ENCODE measurements at regions not wholly inside any gene's neighbourhood (a gene's known extent, or its start where the extent isn't known, plus 50 kb on each side); places are given as distances from the start of the nearest gene placed in this dataset.

DNA sequence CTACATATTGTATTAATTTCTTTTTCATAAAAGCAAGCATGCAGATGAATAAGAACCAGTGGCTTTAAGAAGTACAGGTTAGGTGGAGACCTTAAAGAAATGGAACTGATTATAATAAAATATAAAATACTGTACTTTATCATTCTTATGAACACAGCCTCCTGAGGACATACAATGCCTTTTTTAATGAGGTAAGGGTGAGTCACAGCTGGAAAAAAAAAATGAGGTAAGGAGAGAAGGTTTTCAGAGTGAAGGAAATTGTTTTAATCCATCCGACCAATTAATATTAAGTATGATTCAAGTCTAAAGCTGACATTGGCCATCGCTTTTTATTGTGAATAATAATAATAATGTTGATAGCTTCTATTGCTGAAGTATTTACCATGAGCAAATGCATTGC lies 170.3 kb upstream of the SOX2 start:
- no peak overlapping the region for H2AFZ ChIP-seq (ENCODE audit: low read length)
- no peak overlapping the region for H3K4me3 ChIP-seq (ENCODE audit: low read length)
- H3K9me3 ChIP-seq (ENCODE audit: low read length) = no peaks in the 10 kb centered on the region
- H3K4me1 ChIP-seq (ENCODE audit: low read length) = no peaks in the 10 kb centered on the region
- H3K27me3 ChIP-seq (ENCODE audit: low read length) = no peaks in the 10 kb centered on the region
- H3K9ac ChIP-seq (ENCODE audit: low read length) = no peak overlapping the region
- H3K9me2 ChIP-seq (replicated peaks; ENCODE audit: insufficient read depth, low read length) = no peaks in the 10 kb centered on the region
- H3K27ac ChIP-seq (ENCODE audit: low read length) = no peak overlapping the region
- H4K20me1 ChIP-seq (ENCODE audit: insufficient read depth, low read depth, low read length) = no peaks in the 10 kb centered on the region
- no peak overlapping the region for H3K4me2 ChIP-seq (ENCODE audit: low read depth, low read length, poor library complexity, severe bottlenecking)
- no peaks in the 10 kb centered on the region for H3K79me2 ChIP-seq (ENCODE audit: low read length)
- no peak for DNase-seq
- no peaks in the 10 kb centered on the region for H3K36me3 ChIP-seq (ENCODE audit: insufficient read depth, low read length)

DNA sequence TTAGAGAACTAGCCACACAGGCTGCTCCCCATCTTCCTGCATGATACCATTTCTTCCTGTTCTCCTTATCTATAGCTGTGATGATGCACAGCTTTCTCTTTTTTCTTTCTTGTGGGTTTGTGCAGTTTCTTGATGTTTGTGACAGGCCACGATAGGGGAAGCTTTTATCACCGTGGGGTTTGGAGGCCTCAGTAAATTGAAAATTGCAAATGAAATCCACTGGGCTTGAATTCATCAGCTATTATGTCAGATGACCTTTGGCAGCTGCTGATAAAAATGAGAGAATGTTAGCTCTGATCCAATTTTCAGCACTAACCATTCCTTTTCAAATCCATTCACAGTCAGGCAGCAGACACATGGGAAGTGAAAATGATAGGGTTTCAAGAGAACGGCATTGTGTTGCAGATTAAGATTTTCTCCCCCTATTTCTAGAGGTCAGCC lies 176.9 kb upstream of the SOX2 start:
- no peaks in the 10 kb centered on the region for H3K79me2 ChIP-seq (ENCODE audit: low read length)
- H2AFZ ChIP-seq (ENCODE audit: low read length) = no peak overlapping the region
- no peaks in the 10 kb centered on the region for H3K9me3 ChIP-seq (ENCODE audit: low read length)
- H3K4me1 ChIP-seq (ENCODE audit: low read length) = no peaks in the 10 kb centered on the region
- H3K4me3 ChIP-seq (ENCODE audit: low read length) = no peak overlapping the region
- H3K27ac ChIP-seq (ENCODE audit: low read length) = no peak overlapping the region
- no peaks in the 10 kb centered on the region for H3K9me2 ChIP-seq (replicated peaks; ENCODE audit: insufficient read depth, low read length)
- no peaks in the 10 kb centered on the region for H3K36me3 ChIP-seq (ENCODE audit: insufficient read depth, low read length)
- no peak overlapping the region for H3K4me2 ChIP-seq (ENCODE audit: low read depth, low read length, poor library complexity, severe bottlenecking)
- no peaks in the 10 kb centered on the region for H3K27me3 ChIP-seq (ENCODE audit: low read length)
- no peak overlapping the region for H3K9ac ChIP-seq (ENCODE audit: low read length)
- H4K20me1 ChIP-seq (ENCODE audit: insufficient read depth, low read depth, low read length) = no peaks in the 10 kb centered on the region
- DNase-seq = no peak

DNA sequence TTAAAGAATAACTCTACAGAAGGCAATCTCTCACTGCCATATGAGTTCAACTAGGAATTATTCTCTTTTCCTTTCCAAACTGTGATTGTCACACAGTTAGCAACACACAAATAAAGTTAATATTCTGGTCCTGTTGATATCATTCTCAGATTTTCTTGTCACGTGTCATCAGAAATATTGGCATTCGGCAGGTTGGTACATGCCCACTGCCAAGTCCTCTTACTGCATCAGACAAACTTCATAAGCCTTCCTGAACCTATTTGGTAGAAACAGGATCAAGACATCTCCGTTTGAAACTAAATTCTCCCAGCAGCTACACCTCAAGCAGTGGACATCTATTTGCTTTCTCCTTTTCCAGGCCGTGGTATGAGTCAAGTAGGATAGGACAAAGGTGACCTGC lies 177.9 kb upstream of the SOX2 start:
- Histone ChIP-seq H3K27me3 (ENCODE audit: low read length) (no peaks in the 10 kb centered on the region), H3K9me3 (ENCODE audit: low read length) (no peaks in the 10 kb centered on the region), H3K9ac (ENCODE audit: low read length) (no peak overlapping the region), H3K4me2 (ENCODE audit: low read depth, low read length, poor library complexity, severe bottlenecking) (no peak overlapping the region), H3K27ac (ENCODE audit: low read length) (no peak overlapping the region), H3K4me3 (ENCODE audit: low read length) (no peak overlapping the region), H3K79me2 (ENCODE audit: low read length) (no peaks in the 10 kb centered on the region), H3K4me1 (ENCODE audit: low read length) (no peaks in the 10 kb centered on the region), H2AFZ (ENCODE audit: low read length) (no peak overlapping the region), H3K36me3 (ENCODE audit: insufficient read depth, low read length) (no peaks in the 10 kb centered on the region), H3K9me2 (replicated peaks; ENCODE audit: insufficient read depth, low read length) (no peaks in the 10 kb centered on the region), H4K20me1 (ENCODE audit: insufficient read depth, low read depth, low read length) (no peaks in the 10 kb centered on the region)
- DNase-seq = no peak

DNA sequence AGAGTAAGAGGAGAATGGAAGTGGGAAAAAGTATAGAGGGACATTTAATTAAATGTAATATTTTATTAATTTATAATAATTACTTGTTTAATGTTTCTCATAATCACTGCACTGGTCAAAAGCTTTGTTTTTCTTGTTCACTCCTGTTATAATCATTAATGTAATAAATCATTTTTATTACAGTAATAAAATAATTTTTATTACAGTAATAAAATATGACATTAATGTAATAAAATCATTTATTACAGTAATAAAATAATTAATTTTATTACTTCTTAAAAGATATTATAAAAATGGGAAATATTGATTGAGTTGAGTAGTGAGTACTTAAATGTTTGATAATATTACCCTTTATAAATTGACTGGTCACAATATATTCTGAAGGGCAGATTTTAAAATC lies 181.1 kb upstream of the SOX2 start:
- no peaks in the 10 kb centered on the region for H3K9me3 ChIP-seq (ENCODE audit: low read length)
- no peaks in the 10 kb centered on the region for H4K20me1 ChIP-seq (ENCODE audit: insufficient read depth, low read depth, low read length)
- H3K4me1 ChIP-seq (ENCODE audit: low read length) = no peaks in the 10 kb centered on the region
- H3K9me2 ChIP-seq (replicated peaks; ENCODE audit: insufficient read depth, low read length) = no peaks in the 10 kb centered on the region
- no peak overlapping the region for H2AFZ ChIP-seq (ENCODE audit: low read length)
- no peak overlapping the region for H3K4me2 ChIP-seq (ENCODE audit: low read depth, low read length, poor library complexity, severe bottlenecking)
- H3K9ac ChIP-seq (ENCODE audit: low read length) = no peak overlapping the region
- no peaks in the 10 kb centered on the region for H3K27me3 ChIP-seq (ENCODE audit: low read length)
- H3K4me3 ChIP-seq (ENCODE audit: low read length) = no peak overlapping the region
- no peaks in the 10 kb centered on the region for H3K79me2 ChIP-seq (ENCODE audit: low read length)
- H3K27ac ChIP-seq (ENCODE audit: low read length) = no peak overlapping the region
- no peak for DNase-seq
- no peaks in the 10 kb centered on the region for H3K36me3 ChIP-seq (ENCODE audit: insufficient read depth, low read length)

DNA sequence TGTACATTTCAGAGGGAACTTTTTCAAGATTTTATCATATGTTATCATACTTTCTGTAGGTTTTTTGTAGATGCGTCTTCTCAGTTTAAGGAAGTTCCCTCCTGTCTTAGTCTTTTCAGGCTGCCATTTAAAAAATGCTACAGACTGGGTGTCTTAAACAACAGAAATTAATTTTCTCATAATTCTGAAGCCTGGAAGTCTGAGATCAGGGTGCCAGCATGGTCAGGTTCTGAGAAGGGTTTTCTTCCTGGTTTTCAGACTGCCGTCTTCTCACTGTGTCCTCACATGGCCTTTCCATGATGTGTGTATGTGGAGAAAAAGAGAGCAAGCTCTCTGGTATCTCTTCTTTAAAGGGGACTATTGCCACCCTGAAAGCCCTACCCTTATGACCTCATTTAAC lies 189.9 kb upstream of the SOX2 start:
- no peak overlapping the region for H3K27ac ChIP-seq (ENCODE audit: low read length)
- H3K79me2 ChIP-seq (ENCODE audit: low read length) = no peaks in the 10 kb centered on the region
- no peak overlapping the region for H3K9ac ChIP-seq (ENCODE audit: low read length)
- no peaks in the 10 kb centered on the region for H3K36me3 ChIP-seq (ENCODE audit: insufficient read depth, low read length)
- H3K9me3 ChIP-seq (ENCODE audit: low read length) = no peaks in the 10 kb centered on the region
- H3K4me3 ChIP-seq (ENCODE audit: low read length) = no peak overlapping the region
- H4K20me1 ChIP-seq (ENCODE audit: insufficient read depth, low read depth, low read length) = no peaks in the 10 kb centered on the region
- no peaks in the 10 kb centered on the region for H3K27me3 ChIP-seq (ENCODE audit: low read length)
- no peaks in the 10 kb centered on the region for H3K9me2 ChIP-seq (replicated peaks; ENCODE audit: insufficient read depth, low read length)
- no peak overlapping the region for H3K4me2 ChIP-seq (ENCODE audit: low read depth, low read length, poor library complexity, severe bottlenecking)
- no peak for DNase-seq
- H3K4me1 ChIP-seq (ENCODE audit: low read length) = no peaks in the 10 kb centered on the region
- no peak overlapping the region for H2AFZ ChIP-seq (ENCODE audit: low read length)

DNA sequence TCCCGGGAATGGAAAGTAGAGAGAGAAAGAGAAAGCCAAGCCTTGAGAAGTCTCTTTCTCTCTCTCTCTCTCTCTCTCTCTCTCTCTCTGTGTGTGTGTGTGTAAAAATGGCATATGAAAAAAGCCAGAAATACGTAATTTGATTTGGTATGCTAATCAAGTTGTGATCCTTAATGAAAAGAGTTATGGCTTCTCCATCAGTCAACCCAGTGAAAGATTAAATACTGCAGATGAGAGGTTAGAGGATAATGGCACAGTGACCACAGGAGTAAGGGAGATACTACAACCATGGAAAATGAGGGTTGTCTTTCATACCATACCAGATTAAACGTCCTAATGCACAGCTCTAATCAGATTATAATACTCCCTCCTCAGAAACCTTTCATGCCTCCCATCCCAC lies 193.5 kb upstream of the SOX2 start:
- Histone ChIP-seq H3K4me3 (ENCODE audit: low read length) (no peak overlapping the region), H3K4me1 (ENCODE audit: low read length) (no peaks in the 10 kb centered on the region), H3K36me3 (ENCODE audit: insufficient read depth, low read length) (no peaks in the 10 kb centered on the region), H2AFZ (ENCODE audit: low read length) (no peak overlapping the region), H3K27ac (ENCODE audit: low read length) (no peak overlapping the region), H3K4me2 (ENCODE audit: low read depth, low read length, poor library complexity, severe bottlenecking) (no peak overlapping the region), H3K9me3 (ENCODE audit: low read length) (no peaks in the 10 kb centered on the region), H3K27me3 (ENCODE audit: low read length) (no peaks in the 10 kb centered on the region), H4K20me1 (ENCODE audit: insufficient read depth, low read depth, low read length) (no peaks in the 10 kb centered on the region), H3K9ac (ENCODE audit: low read length) (no peak overlapping the region), H3K79me2 (ENCODE audit: low read length) (no peaks in the 10 kb centered on the region), H3K9me2 (replicated peaks; ENCODE audit: insufficient read depth, low read length) (no peaks in the 10 kb centered on the region)
- DNase-seq = no peak

DNA sequence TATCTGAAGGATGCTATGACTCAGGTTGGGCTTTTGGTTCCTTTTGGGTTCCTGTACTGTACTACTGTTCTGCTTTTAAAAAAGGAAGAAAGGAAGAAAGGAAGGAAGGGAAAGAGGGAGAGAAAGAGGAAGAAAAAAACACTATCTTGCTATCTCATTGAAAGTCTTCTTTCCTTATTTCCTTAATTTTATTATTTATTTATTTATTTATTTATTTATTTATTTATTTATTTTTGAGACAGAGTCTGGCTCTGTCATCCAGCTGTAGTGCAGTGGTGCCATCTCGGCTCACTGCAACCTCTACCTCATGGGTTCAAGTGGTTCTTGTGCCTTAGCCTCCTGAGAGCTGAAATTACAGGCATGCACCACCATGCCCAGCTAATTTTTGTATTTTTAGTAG lies 198.9 kb upstream of the SOX2 start:
- Histone ChIP-seq H3K9me3 (ENCODE audit: low read length) (no peaks in the 10 kb centered on the region), H4K20me1 (ENCODE audit: insufficient read depth, low read depth, low read length) (no peaks in the 10 kb centered on the region), H3K9me2 (replicated peaks; ENCODE audit: insufficient read depth, low read length) (peaks cover 5% of the 10 kb centered on the region; the same call in 1 of the 2 replicates), H3K4me2 (ENCODE audit: low read depth, low read length, poor library complexity, severe bottlenecking) (no peak overlapping the region), H3K79me2 (ENCODE audit: low read length) (no peaks in the 10 kb centered on the region), H3K27ac (ENCODE audit: low read length) (no peak overlapping the region), H3K36me3 (ENCODE audit: insufficient read depth, low read length) (no peaks in the 10 kb centered on the region), H3K4me1 (ENCODE audit: low read length) (no peaks in the 10 kb centered on the region), H3K9ac (ENCODE audit: low read length) (no peak overlapping the region), H2AFZ (ENCODE audit: low read length) (no peak overlapping the region), H3K4me3 (ENCODE audit: low read length) (no peak overlapping the region), H3K27me3 (ENCODE audit: low read length) (no peaks in the 10 kb centered on the region)
- no peak for DNase-seq

DNA sequence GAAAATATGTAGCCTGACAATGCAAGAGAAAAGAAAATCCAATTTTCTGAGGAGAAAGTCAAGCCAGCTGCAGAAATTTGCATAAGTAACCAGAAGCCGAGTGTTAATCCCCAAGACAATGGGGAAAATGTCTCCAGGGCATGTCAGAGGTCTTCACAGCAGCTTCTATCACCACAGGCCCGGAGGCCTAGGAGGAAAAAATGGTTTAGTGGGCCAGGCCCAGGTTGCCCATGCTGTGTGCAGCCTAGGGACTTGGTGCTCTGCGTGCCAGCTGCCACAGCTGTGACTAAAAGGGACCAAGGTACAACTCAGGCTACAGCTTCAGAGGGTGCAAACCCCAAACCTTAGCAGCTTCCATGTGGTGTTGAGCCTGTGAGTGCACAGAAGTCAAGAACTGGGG lies 201.2 kb upstream of the SOX2 start:
- no peak for DNase-seq
- no peak overlapping the region for H3K4me3 ChIP-seq (ENCODE audit: low read length)

DNA sequence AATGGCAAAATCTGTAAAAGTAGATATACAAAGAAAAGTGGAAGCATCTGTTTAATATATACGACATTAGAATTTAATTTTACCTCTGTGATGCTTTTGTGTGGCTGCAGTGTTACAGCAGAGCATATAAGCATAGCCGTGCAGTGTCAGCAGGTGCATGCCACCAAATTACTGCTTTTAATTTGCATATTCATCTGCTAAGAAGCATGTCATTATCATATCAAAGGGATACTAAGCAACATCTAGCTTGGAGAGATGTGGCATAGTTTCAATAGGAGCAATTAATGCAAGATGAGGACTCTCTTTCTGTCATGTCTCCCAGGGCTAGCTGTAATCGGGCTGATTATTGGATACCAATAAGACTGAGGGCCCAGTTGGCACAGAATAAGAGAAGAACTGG lies 214.4 kb upstream of the SOX2 start:
- no peak for DNase-seq
- Histone ChIP-seq H4K20me1 (ENCODE audit: insufficient read depth, low read depth, low read length) (no peaks in the 10 kb centered on the region), H3K4me1 (ENCODE audit: low read length) (no peaks in the 10 kb centered on the region), H2AFZ (ENCODE audit: low read length) (no peak overlapping the region), H3K79me2 (ENCODE audit: low read length) (no peaks in the 10 kb centered on the region), H3K9me3 (ENCODE audit: low read length) (no peaks in the 10 kb centered on the region), H3K27ac (ENCODE audit: low read length) (no peak overlapping the region), H3K9ac (ENCODE audit: low read length) (no peak overlapping the region), H3K27me3 (ENCODE audit: low read length) (no peaks in the 10 kb centered on the region), H3K9me2 (replicated peaks; ENCODE audit: insufficient read depth, low read length) (no peaks in the 10 kb centered on the region), H3K36me3 (ENCODE audit: insufficient read depth, low read length) (no peaks in the 10 kb centered on the region), H3K4me3 (ENCODE audit: low read length) (no peak overlapping the region), H3K4me2 (ENCODE audit: low read depth, low read length, poor library complexity, severe bottlenecking) (no peak overlapping the region)

More for the DNA sequence above, 201.2 kb upstream of the SOX2 start:
- no peak overlapping the region for H3K4me2 ChIP-seq (ENCODE audit: low read depth, low read length, poor library complexity, severe bottlenecking)
- H3K9me2 ChIP-seq (replicated peaks; ENCODE audit: insufficient read depth, low read length) = peaks cover 5% of the 10 kb centered on the region; the same call in 1 of the 2 replicates
- H3K4me1 ChIP-seq (ENCODE audit: low read length) = no peaks in the 10 kb centered on the region
- no peak overlapping the region for H3K9ac ChIP-seq (ENCODE audit: low read length)
- no peak overlapping the region for H3K27ac ChIP-seq (ENCODE audit: low read length)
- no peaks in the 10 kb centered on the region for H3K79me2 ChIP-seq (ENCODE audit: low read length)
- H2AFZ ChIP-seq (ENCODE audit: low read length) = no peak overlapping the region
- H4K20me1 ChIP-seq (ENCODE audit: insufficient read depth, low read depth, low read length) = no peaks in the 10 kb centered on the region
- H3K36me3 ChIP-seq (ENCODE audit: insufficient read depth, low read length) = no peaks in the 10 kb centered on the region
- H3K9me3 ChIP-seq (ENCODE audit: low read length) = no peaks in the 10 kb centered on the region
- no peaks in the 10 kb centered on the region for H3K27me3 ChIP-seq (ENCODE audit: low read length)
